ENCODE measurements at regions not wholly inside any gene's neighbourhood (a gene's known extent, or its start where the extent isn't known, plus 50 kb on each side); places are given as distances from the start of the nearest gene placed in this dataset.

DNA sequence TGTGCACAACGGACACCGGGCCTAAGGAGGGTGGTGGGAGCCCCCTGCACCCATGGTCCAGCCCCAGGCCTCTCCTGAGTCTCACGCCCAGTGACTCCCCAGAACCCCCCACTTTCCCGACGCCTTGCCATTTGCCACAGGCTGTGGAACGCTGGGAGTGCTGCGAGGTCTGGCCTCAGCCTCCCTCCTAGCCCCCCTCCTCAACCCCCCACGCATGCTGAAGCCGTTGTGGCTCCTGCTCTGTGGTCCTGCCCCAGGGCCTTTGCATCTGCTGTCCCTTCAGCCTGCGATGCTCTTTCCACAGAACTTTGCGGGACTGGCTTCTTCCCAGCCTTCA is 226.0 kb upstream of the GSE1 start:
- TF ChIP-seq EZH2 (IDR thresholded peaks at IDR 0.05; ENCODE audit: insufficient read depth, poor library complexity, severe bottlenecking) (no peak), EZH2phosphoT487 (IDR thresholded peaks at IDR 0.05; ENCODE audit: insufficient read depth, low read depth) (no peak)
